IMR-90 (cell line): ENCODE measurements at regions not wholly inside any gene's neighbourhood (a gene's known extent, or its start where the extent isn't known, plus 50 kb on each side); places are given as distances from the start of the nearest gene placed in this dataset.

Source experiments
- ATAC-seq: fragments of 200-7000 bp; cut with Tn5 transposase; 2 replicates; pipeline ENCODE4 v1.9.1; 2020; ENCODE audit warnings: low read depth, mild to moderate bottlenecking, moderate library complexity
- BruUV-seq: library from RNA; stranded (reverse); fragments of 400-500 nt; replicated peaks from 2 replicates; lab custom pipeline; 2021; lab: Mats Ljungman, UMichigan
- CTCF ChIA-PET: fragments of 300-600 bp; formaldehyde crosslinking; extraction: SDS; loops from one replicate; lab custom pipeline; 2021; ENCODE audit warnings: antibody characterized with exemption; lab: Yijun Ruan, JAX
- POLR2A ChIA-PET: fragments of 300-600 bp; sonication (Branson Sonifier 250); formaldehyde crosslinking; loops from one replicate; lab custom pipeline; 2022; ENCODE audit warnings: antibody characterized with exemption; ENCODE audit not compliant: unreplicated experiment; lab: Charles Lee
- DNase-seq: peaks from one replicate; pipeline ENCODE4 v3.0.0; 2013
- H2AFZ ChIP-seq: replicated peaks from 2 replicates; pipeline ENCODE3; 2013; ENCODE audit warnings: low read length, mild to moderate bottlenecking; ENCODE audit not compliant: poor library complexity
- H2AK5ac ChIP-seq: 2 replicates; pipeline ENCODE4 v1.6.1; 2013; ENCODE audit warnings: low read depth, low read length, inconsistent platforms
- H2AK9ac ChIP-seq: replicated peaks from 2 replicates; pipeline ENCODE3; 2013; ENCODE audit warnings: mild to moderate bottlenecking, low read depth, low read length, moderate library complexity; ENCODE audit not compliant: poor library complexity
- H2BK120ac ChIP-seq: 2 replicates; pipeline ENCODE4 v1.6.1; 2013; ENCODE audit warnings: low read depth, low read length, inconsistent platforms
- H2BK15ac ChIP-seq: 3 replicates; pipeline ENCODE4 v1.6.1; 2013; ENCODE audit warnings: low read depth, low read length, inconsistent platforms
- H2BK20ac ChIP-seq: 2 replicates; pipeline ENCODE4 v1.6.1; 2013; ENCODE audit warnings: low read depth, mild to moderate bottlenecking, inconsistent platforms, low read length, moderate library complexity
- H2BK5ac ChIP-seq: 2 replicates; pipeline ENCODE4 v1.6.1; 2013; ENCODE audit warnings: mild to moderate bottlenecking, low read depth, low read length, inconsistent platforms; ENCODE audit not compliant: poor library complexity, severe bottlenecking
- H3K14ac ChIP-seq: replicated peaks from 2 replicates; pipeline ENCODE4 v1.6.1; 2013; ENCODE audit warnings: low read depth, low read length, inconsistent platforms
- H3K18ac ChIP-seq: 2 replicates; pipeline ENCODE4 v1.6.1; 2013; ENCODE audit warnings: low read depth, low read length, control low read depth
- H3K23ac ChIP-seq: 2 replicates; pipeline ENCODE4 v1.6.1; 2013; ENCODE audit warnings: low read depth, low read length, inconsistent platforms
- H3K27ac ChIP-seq: 2 replicates; pipeline ENCODE4 v1.5.1; 2013; ENCODE audit warnings: mild to moderate bottlenecking, control low read depth, low read length; ENCODE audit not compliant: insufficient read depth
- H3K27me3 ChIP-seq: 2 replicates; pipeline ENCODE4 v1.6.1; 2013; ENCODE audit warnings: low read length; ENCODE audit not compliant: control insufficient read depth, insufficient read depth
- H3K36me3 ChIP-seq: 2 replicates; pipeline ENCODE4 v1.6.1; 2013; ENCODE audit warnings: low read length, mixed read lengths; ENCODE audit not compliant: control insufficient read depth, insufficient read depth
- H3K4ac ChIP-seq: 2 replicates; pipeline ENCODE4 v1.6.1; 2013; ENCODE audit warnings: low read depth, low read length, inconsistent platforms
- H3K4me1 ChIP-seq: 2 replicates; pipeline ENCODE4 v1.6.1; 2013; ENCODE audit warnings: low read length, mixed read lengths; ENCODE audit not compliant: control insufficient read depth, insufficient read depth
- H3K4me2 ChIP-seq: 2 replicates; pipeline ENCODE4 v1.6.1; 2013; ENCODE audit warnings: low read depth, mild to moderate bottlenecking, control low read depth, low read length, moderate library complexity
- H3K4me3 ChIP-seq: 2 replicates; pipeline ENCODE4 v1.5.1; 2013; ENCODE audit warnings: low read depth, mild to moderate bottlenecking, control low read depth, low read length, moderate library complexity; ENCODE audit not compliant: insufficient read depth
- H3K56ac ChIP-seq: 2 replicates; pipeline ENCODE4 v1.6.1; 2013; ENCODE audit warnings: low read length, inconsistent platforms; ENCODE audit not compliant: insufficient read depth; ENCODE audit errors: extremely low read depth
- H3K79me1 ChIP-seq, 2 experiments: 2 replicates each; pipeline ENCODE4 v1.6.1; 2013; ENCODE audit warnings: low read length in 2 of 2, inconsistent platforms in 1 of 2, low read depth in 1 of 2
- H3K9ac ChIP-seq: 2 replicates; pipeline ENCODE4 v1.6.1; 2013; ENCODE audit warnings: low read depth, low read length, control low read depth
- H3K9me1 ChIP-seq: 2 replicates; pipeline ENCODE4 v1.6.1; 2013; ENCODE audit warnings: low read length, inconsistent platforms; ENCODE audit not compliant: insufficient read depth
- H3K9me3 ChIP-seq: 2 replicates; pipeline ENCODE4 v1.6.1; 2013; ENCODE audit warnings: low read length; ENCODE audit not compliant: control insufficient read depth, insufficient read depth
- H4K20me1 ChIP-seq: 2 replicates; pipeline ENCODE4 v1.6.1; 2013; ENCODE audit warnings: low read length, inconsistent platforms; ENCODE audit not compliant: insufficient read depth
- H4K5ac ChIP-seq: 2 replicates; pipeline ENCODE4 v1.6.1; 2013; ENCODE audit warnings: mild to moderate bottlenecking, low read depth, low read length, control low read depth
- H4K8ac ChIP-seq, 2 experiments: 2 replicates each; pipeline ENCODE4 v1.6.1; 2013; ENCODE audit warnings: low read depth in 2 of 2, low read length in 2 of 2, control low read depth in 1 of 2, inconsistent platforms in 1 of 2
- H4K91ac ChIP-seq: 2 replicates; pipeline ENCODE4 v1.6.1; 2013; ENCODE audit warnings: low read depth, low read length, inconsistent platforms; ENCODE audit not compliant: insufficient read depth
- BHLHE40 ChIP-seq: fragments of 150-350 bp; IDR thresholded peaks from 2 replicates; pipeline ENCODE4 v1.6.1; 2016; ENCODE audit warnings: mild to moderate bottlenecking, low read depth, low read length
- CEBPB ChIP-seq: IDR thresholded peaks from 2 replicates; pipeline ENCODE4 v1.6.1; 2012; ENCODE audit warnings: low read depth, low read length, improper control_type of control experiment
- CHD1 ChIP-seq: IDR thresholded peaks from 2 replicates; pipeline ENCODE4 v1.6.1; 2012; ENCODE audit warnings: low read depth, low read length, improper control_type of control experiment
- FOS ChIP-seq: fragments of 150-350 bp; IDR thresholded peaks from 2 replicates; pipeline ENCODE4 v1.6.1; 2016; ENCODE audit warnings: low read depth, low read length
- MAFK ChIP-seq: IDR thresholded peaks from 2 replicates; pipeline ENCODE4 v1.6.1; 2012; ENCODE audit warnings: low read depth, low read length, improper control_type of control experiment
- MAZ ChIP-seq: IDR thresholded peaks from 2 replicates; pipeline ENCODE4 v1.6.1; 2012; ENCODE audit warnings: low read depth, mild to moderate bottlenecking, low read length, improper control_type of control experiment, moderate library complexity, borderline replicate concordance
- MXI1 ChIP-seq: IDR thresholded peaks from 2 replicates; pipeline ENCODE4 v1.6.1; 2012; ENCODE audit warnings: low read depth, mild to moderate bottlenecking, low read length, moderate library complexity, borderline replicate concordance
- NFE2L2 ChIP-seq: fragments of 150-350 bp; IDR thresholded peaks from 2 replicates; pipeline ENCODE4 v1.6.1; 2016; ENCODE audit warnings: low read depth, mild to moderate bottlenecking, low read length
- POLR2A ChIP-seq: IDR thresholded peaks from 2 replicates; pipeline ENCODE4 v1.6.1; 2012; ENCODE audit warnings: mild to moderate bottlenecking, low read depth, low read length
- RAD21 ChIP-seq: IDR thresholded peaks from 2 replicates; pipeline ENCODE4 v1.6.1; 2012; ENCODE audit warnings: low read length, improper control_type of control experiment
- RCOR1 ChIP-seq: IDR thresholded peaks from 2 replicates; pipeline ENCODE4 v1.6.1; 2012; ENCODE audit warnings: mild to moderate bottlenecking, low read length, improper control_type of control experiment; ENCODE audit not compliant: insufficient replicate concordance
- RFX5 ChIP-seq: IDR thresholded peaks from 2 replicates; pipeline ENCODE4 v1.8.0; 2012; ENCODE audit warnings: low read depth, mild to moderate bottlenecking, low read length, moderate library complexity
- SMC3 ChIP-seq: fragments of 150-350 bp; IDR thresholded peaks from 2 replicates; pipeline ENCODE4 v1.6.1; 2016; ENCODE audit warnings: low read depth, mild to moderate bottlenecking, antibody characterized with exemption, low read length, moderate library complexity
- WGBS, 2 experiments: methylation state at CpG; one replicate each; pipeline versions ENCODE4 v1.1.5 to v1.1.7; 2013; ENCODE audit warnings: missing lambda C conversion rate in 2 of 2; ENCODE audit not compliant: insufficient read length in 1 of 2; ENCODE audit errors: extremely low coverage in 2 of 2; 5-methylcytosine and 5-hydroxymethylcytosine counted together
- dilution Hi-C: fragments of 300-500 bp; cut with HindIII; formaldehyde crosslinking; loops from one replicate; pipeline ENCODE4 v1.14.3; 2018; ENCODE audit warnings: low sequenced_read_pairs; ENCODE audit not compliant: unreplicated experiment
- in situ Hi-C: fragments of 300-500 bp; cut with MboI; formaldehyde crosslinking; loops from 3 replicates; pipeline ENCODE4 v1.14.3; 2019; ENCODE audit warnings: low sequenced_read_pairs, inconsistent platforms, mixed read lengths
- intact Hi-C: fragments of 100-400 bp; cut with micrococcal nuclease; formaldehyde crosslinking; loops from 2 replicates; pipeline ENCODE4 v1.10.0; 2022
- TF ChIP-seq, protein P1 (sequence below): conservative IDR thresholded peaks from 2 replicates; pipeline ENCODE4 v1.5.1; 2012; ENCODE audit warnings: mild to moderate bottlenecking, low read depth, low read length, improper control_type of control experiment
- TF ChIP-seq, protein P2 (sequence below): fragments of 150-350 bp; IDR thresholded peaks from 2 replicates; pipeline ENCODE4 v1.6.1; 2016; ENCODE audit warnings: low read depth, mild to moderate bottlenecking, low read length, moderate library complexity, borderline replicate concordance
- TF ChIP-seq, protein P3 (sequence below): fragments of 150-350 bp; IDR thresholded peaks from 2 replicates; pipeline ENCODE4 v1.6.1; 2017; ENCODE audit warnings: mild to moderate bottlenecking, antibody characterized with exemption, low read length, low read depth

DNA sequence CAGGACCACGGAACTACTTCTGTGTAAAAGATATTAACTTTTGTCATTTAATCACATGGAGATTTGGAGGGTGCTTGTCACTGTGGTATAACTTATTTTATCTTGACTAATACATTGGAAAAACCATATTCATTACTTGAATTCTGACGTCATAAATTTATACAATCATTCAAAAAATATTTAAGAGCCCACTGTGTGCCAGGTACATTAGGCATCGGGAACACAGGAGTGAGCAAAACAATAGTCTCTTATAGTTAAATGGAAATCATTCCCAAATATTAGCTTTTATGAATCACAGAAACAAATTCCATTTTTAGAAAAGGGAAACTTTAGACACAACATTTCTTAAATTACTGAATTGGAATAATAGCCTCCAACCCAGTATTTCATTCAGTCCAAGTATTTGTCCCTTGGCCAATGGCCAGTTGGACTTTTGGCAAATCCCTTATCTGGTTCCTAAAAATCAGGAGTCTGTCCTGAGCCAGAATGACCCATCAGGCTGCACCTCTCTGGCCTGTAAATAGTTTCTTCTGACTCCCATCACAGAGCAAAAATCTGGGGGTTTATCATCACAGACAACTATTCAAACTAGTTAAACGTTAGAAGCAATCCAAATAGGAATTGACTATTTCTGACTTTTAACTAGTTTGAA lies 104.3 kb upstream of the FSTL4 start:
- no peak for DNase-seq
- in situ Hi-C loops (no loop called here), intact Hi-C loops (no loop called here), dilution Hi-C loops (no loop called here)
- Histone ChIP-seq H3K9me3 (no peaks in the 10 kb centered on the region), H3K9me1 (no peaks in the 10 kb centered on the region), H2BK5ac (no peak overlapping the region), H2AK9ac (no peak overlapping the region), H4K8ac (no peak overlapping the region), H3K14ac (no peak overlapping the region), H3K27me3 (peaks cover 4% of the 10 kb centered on the region; the same call in 1 of the 2 replicates), H3K36me3 (no peaks in the 10 kb centered on the region), H2BK120ac (no peak overlapping the region), H4K91ac (no peak overlapping the region), H3K4me2 (no peak overlapping the region), H3K27ac (no peak overlapping the region), H2AFZ (no peak overlapping the region), H4K5ac (no peak overlapping the region), H3K79me1 (no peaks in the 10 kb centered on the region), H3K18ac (no peak overlapping the region), H2BK15ac (no peak overlapping the region), H4K20me1 (no peaks in the 10 kb centered on the region), H2BK20ac (no peak overlapping the region), H3K4ac (no peak overlapping the region), H3K23ac (no peak overlapping the region), H3K4me1 (no peaks in the 10 kb centered on the region), H3K4me3 (no peak overlapping the region), H3K9ac (no peak overlapping the region), H3K56ac (no peak overlapping the region), H2AK5ac (no peak overlapping the region)
- WGBS, 2 experiments, result no CpG with 5 or more reads among the region's 4 CpGs
- ATAC-seq, result no peak
- CTCF ChIA-PET, result no interaction called here
- no TSS peak for BruUV-seq
- POLR2A ChIA-PET, result no interaction called here
- TF ChIP-seq MXI1 (no peak), BHLHE40 (no peak), MAFK (no peak), RFX5 (no peak), POLR2A (no peak), MAZ (no peak), RCOR1 (no peak), CEBPB (no peak), SMC3 (no peak), FOS (no peak), CHD1 (no peak), RAD21 (no peak), NFE2L2 (no peak)
- TF ChIP-seq, protein P1, sequence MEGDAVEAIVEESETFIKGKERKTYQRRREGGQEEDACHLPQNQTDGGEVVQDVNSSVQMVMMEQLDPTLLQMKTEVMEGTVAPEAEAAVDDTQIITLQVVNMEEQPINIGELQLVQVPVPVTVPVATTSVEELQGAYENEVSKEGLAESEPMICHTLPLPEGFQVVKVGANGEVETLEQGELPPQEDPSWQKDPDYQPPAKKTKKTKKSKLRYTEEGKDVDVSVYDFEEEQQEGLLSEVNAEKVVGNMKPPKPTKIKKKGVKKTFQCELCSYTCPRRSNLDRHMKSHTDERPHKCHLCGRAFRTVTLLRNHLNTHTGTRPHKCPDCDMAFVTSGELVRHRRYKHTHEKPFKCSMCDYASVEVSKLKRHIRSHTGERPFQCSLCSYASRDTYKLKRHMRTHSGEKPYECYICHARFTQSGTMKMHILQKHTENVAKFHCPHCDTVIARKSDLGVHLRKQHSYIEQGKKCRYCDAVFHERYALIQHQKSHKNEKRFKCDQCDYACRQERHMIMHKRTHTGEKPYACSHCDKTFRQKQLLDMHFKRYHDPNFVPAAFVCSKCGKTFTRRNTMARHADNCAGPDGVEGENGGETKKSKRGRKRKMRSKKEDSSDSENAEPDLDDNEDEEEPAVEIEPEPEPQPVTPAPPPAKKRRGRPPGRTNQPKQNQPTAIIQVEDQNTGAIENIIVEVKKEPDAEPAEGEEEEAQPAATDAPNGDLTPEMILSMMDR, result no peak
- TF ChIP-seq, protein P2, sequence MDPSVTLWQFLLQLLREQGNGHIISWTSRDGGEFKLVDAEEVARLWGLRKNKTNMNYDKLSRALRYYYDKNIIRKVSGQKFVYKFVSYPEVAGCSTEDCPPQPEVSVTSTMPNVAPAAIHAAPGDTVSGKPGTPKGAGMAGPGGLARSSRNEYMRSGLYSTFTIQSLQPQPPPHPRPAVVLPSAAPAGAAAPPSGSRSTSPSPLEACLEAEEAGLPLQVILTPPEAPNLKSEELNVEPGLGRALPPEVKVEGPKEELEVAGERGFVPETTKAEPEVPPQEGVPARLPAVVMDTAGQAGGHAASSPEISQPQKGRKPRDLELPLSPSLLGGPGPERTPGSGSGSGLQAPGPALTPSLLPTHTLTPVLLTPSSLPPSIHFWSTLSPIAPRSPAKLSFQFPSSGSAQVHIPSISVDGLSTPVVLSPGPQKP, result no peak
- TF ChIP-seq, protein P3, sequence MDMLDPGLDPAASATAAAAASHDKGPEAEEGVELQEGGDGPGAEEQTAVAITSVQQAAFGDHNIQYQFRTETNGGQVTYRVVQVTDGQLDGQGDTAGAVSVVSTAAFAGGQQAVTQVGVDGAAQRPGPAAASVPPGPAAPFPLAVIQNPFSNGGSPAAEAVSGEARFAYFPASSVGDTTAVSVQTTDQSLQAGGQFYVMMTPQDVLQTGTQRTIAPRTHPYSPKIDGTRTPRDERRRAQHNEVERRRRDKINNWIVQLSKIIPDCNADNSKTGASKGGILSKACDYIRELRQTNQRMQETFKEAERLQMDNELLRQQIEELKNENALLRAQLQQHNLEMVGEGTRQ, result no peak
